ENCODE measurements at regions not wholly inside any gene's neighbourhood (a gene's known extent, or its start where the extent isn't known, plus 50 kb on each side); places are given as distances from the start of the nearest gene placed in this dataset.

DNA sequence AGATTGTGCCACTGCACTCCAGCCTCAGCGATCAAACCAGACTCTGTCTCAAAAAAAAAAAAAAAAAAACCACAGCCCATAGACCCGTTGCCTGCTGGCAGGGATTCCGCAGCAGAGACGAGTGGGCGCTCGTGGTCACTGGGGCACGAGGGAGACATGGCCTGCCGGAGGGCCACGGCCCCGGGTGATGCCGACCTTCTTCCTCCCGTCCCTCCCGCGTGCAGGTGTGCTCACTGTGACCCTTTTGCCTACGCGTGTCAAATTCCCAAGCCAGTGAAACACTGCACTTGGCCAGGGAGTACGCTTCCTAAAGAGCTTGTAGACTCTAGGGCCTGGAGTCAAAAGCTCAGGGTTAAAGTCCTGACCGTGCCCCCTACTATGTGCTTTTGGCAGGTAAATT, 397.6 kb upstream of the MYT1L start:
- TF ChIP-seq, protein P1, sequence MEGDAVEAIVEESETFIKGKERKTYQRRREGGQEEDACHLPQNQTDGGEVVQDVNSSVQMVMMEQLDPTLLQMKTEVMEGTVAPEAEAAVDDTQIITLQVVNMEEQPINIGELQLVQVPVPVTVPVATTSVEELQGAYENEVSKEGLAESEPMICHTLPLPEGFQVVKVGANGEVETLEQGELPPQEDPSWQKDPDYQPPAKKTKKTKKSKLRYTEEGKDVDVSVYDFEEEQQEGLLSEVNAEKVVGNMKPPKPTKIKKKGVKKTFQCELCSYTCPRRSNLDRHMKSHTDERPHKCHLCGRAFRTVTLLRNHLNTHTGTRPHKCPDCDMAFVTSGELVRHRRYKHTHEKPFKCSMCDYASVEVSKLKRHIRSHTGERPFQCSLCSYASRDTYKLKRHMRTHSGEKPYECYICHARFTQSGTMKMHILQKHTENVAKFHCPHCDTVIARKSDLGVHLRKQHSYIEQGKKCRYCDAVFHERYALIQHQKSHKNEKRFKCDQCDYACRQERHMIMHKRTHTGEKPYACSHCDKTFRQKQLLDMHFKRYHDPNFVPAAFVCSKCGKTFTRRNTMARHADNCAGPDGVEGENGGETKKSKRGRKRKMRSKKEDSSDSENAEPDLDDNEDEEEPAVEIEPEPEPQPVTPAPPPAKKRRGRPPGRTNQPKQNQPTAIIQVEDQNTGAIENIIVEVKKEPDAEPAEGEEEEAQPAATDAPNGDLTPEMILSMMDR (IDR thresholded peaks at IDR 0.05; ENCODE audit: low read length) = no peak
- no peak for TF ChIP-seq EZH2 (IDR thresholded peaks at IDR 0.05; ENCODE audit: borderline replicate concordance, low read length)
